Mammary epithelial cell (primary cell): ENCODE measurements at regions not wholly inside any gene's neighbourhood (a gene's known extent, or its start where the extent isn't known, plus 50 kb on each side); places are given as distances from the start of the nearest gene placed in this dataset.

ENCODE experiments used
- EZH2 ChIP-seq: IDR thresholded peaks from 2 replicates; pipeline ENCODE4 v1.6.1; 2012; ENCODE audit warnings: low read length, inconsistent platforms, borderline replicate concordance
- TF ChIP-seq, protein P1 (sequence below), 2 donors: IDR thresholded peaks in 1 of 2; conservative IDR thresholded peaks in 1 of 2; 2 replicates each; pipeline ENCODE4 v1.5.1; 2011 to 2012; ENCODE audit warnings: inconsistent platforms in 2 of 2, low read length in 2 of 2, mild to moderate bottlenecking in 2 of 2, control low read depth in 1 of 2, low read depth in 1 of 2; ENCODE audit not compliant: insufficient read depth in 1 of 2; ENCODE audit errors: extremely low read depth in 1 of 2

DNA sequence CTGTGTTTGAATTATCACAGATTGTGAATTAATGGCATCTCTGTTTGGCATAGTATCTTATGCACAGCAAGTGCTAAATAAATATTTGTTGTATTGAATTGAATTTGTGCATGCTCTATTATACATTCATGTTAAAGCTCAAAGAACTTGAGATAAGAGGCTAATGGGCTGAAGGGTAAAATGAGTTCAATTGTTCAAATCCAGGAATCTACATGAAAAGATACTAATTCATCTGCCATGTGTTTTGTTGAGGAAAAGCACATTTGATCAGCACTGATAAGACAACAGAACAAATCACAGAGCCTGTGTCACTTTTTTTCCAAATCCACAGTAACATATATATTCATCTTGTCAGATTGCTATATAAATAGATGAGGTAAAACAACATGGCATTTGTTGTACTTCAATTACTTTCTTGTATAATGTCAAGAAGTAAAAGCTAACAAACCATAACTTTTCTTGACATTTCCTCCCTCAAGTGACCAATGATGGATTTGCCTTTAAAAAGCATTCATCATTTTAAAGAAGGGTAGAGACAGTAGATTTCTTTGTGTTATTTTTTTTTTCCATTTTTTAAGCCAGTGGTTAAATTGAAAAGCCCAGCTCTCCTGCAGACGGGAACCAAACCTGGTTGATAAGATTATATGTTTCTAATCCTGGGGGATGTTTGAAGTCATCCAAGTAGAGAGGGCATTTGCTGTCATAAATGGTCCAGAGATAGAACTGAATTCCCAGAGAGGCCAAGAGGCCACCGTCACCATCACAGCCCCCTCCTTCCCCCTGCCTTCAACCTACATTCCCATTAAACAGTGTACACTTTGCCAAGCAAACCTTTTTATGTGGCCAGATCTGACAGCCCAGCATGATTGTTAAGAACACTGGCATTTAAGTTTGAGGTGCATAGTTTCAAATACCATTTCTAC is 123.0 kb downstream of the CHD9NB start:
- TF ChIP-seq EZH2, result no peak
- TF ChIP-seq, protein P1, sequence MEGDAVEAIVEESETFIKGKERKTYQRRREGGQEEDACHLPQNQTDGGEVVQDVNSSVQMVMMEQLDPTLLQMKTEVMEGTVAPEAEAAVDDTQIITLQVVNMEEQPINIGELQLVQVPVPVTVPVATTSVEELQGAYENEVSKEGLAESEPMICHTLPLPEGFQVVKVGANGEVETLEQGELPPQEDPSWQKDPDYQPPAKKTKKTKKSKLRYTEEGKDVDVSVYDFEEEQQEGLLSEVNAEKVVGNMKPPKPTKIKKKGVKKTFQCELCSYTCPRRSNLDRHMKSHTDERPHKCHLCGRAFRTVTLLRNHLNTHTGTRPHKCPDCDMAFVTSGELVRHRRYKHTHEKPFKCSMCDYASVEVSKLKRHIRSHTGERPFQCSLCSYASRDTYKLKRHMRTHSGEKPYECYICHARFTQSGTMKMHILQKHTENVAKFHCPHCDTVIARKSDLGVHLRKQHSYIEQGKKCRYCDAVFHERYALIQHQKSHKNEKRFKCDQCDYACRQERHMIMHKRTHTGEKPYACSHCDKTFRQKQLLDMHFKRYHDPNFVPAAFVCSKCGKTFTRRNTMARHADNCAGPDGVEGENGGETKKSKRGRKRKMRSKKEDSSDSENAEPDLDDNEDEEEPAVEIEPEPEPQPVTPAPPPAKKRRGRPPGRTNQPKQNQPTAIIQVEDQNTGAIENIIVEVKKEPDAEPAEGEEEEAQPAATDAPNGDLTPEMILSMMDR (conservative IDR thresholded peaks at IDR 0.05 in 1 of 2, IDR thresholded peaks at IDR 0.05 in 1 of 2; ENCODE audit: extremely low read depth in 1 of 2, insufficient read depth in 1 of 2, low read depth in 1 of 2, low read length in 2 of 2), result no peak
